Stimulated activated CD8-positive, alpha-beta memory T cell treated with anti-CD3 and anti-CD28 coated beads, Interleukin-2, amount 100 ng/mL, for 48 hours (primary cell): ENCODE measurements at regions not wholly inside any gene's neighbourhood (a gene's known extent, or its start where the extent isn't known, plus 50 kb on each side); places are given as distances from the start of the nearest gene placed in this dataset.
A peak's percentile ranks its signal among the peaks of the same experiment; 100 is the strongest.
"Not testable (repeated sequence)": the region's sequence is repeated elsewhere in the genome, so short reads cannot be mapped to it uniquely, and the experiment has no call there.

Experiments used
- DNase-seq, 2 donors: peaks; one replicate each; pipeline ENCODE4 v3.0.0-alpha.2; 2020; ENCODE audit warnings: low read depth in 2 of 2

- DNase-seq: not testable (repeated sequence)
Measured at GRCh38 chr6:15164855-15165254, 81.0 kb upstream of the JARID2 start.

- DNase-seq: no peak
Measured at GRCh38 chr6:15166121-15166520, 79.7 kb upstream of the JARID2 start.

GRCh38 chr6:15170126-15170525, 75.7 kb upstream of the JARID2 start:
- DNase-seq: no peak

- no peak for DNase-seq
Measured at GRCh38 chr6:15171026-15171425, 74.8 kb upstream of the JARID2 start.

GRCh38 chr6:15176816-15177370, 69.0 kb upstream of the JARID2 start:
- DNase-seq: no peak

- peak in 1 of 2 donors; percentile 17 for DNase-seq
Measured at GRCh38 chr6:15183979-15184378, 61.9 kb upstream of the JARID2 start.

- DNase-seq: no peak
Measured at GRCh38 chr6:15184441-15184861, 61.4 kb upstream of the JARID2 start.

- DNase-seq: not testable (repeated sequence)
Measured at GRCh38 chr6:15185111-15185510, 60.8 kb upstream of the JARID2 start.

GRCh38 chr6:15193451-15193850, 52.4 kb upstream of the JARID2 start:
- not testable (repeated sequence) for DNase-seq

GRCh38 chr6:15194453-15194852, 51.4 kb upstream of the JARID2 start:
- DNase-seq: no peak
